CD4-positive, alpha-beta T cell treated with Interleukin-15 for 4 hours (primary cell): ENCODE measurements at regions not wholly inside any gene's neighbourhood (a gene's known extent, or its start where the extent isn't known, plus 50 kb on each side); places are given as distances from the start of the nearest gene placed in this dataset.

Experiments
- DNase-seq: peaks from one replicate; pipeline ENCODE4 v3.0.0-alpha.2; 2020; ENCODE audit warnings: low spot score

GRCh38 chr15:97804950-97805349, 155.6 kb upstream of the ARRDC4 start:
- DNase-seq: no peak

GRCh38 chr15:97806766-97807165, 153.7 kb upstream of the ARRDC4 start:
- no peak for DNase-seq

GRCh38 chr15:97815835-97816234, 144.7 kb upstream of the ARRDC4 start:
- no peak for DNase-seq

GRCh38 chr15:97817276-97817890, 143.1 kb upstream of the ARRDC4 start:
- DNase-seq: no peak

GRCh38 chr15:97836003-97836402, 124.5 kb upstream of the ARRDC4 start:
- DNase-seq: no peak

GRCh38 chr15:97837896-97838295, 122.6 kb upstream of the ARRDC4 start:
- DNase-seq: no peak

GRCh38 chr15:97838606-97839210, 121.8 kb upstream of the ARRDC4 start:
- no peak for DNase-seq

GRCh38 chr15:97840501-97840900, 120.0 kb upstream of the ARRDC4 start:
- DNase-seq: no peak

- DNase-seq: no peak
These were observed 118.9 kb upstream of the ARRDC4 start for GRCh38 chr15:97841558-97841957.

GRCh38 chr15:97849183-97849582, 111.3 kb upstream of the ARRDC4 start:
- DNase-seq: no peak

GRCh38 chr15:97858296-97858695, 102.2 kb upstream of the ARRDC4 start:
- DNase-seq: no peak

GRCh38 chr15:97861529-97862260, 98.8 kb upstream of the ARRDC4 start:
- no peak for DNase-seq

GRCh38 chr15:97866959-97867358, 93.5 kb upstream of the ARRDC4 start:
- DNase-seq: no peak

- DNase-seq: no peak
These were observed 92.6 kb upstream of the ARRDC4 start for GRCh38 chr15:97867870-97868269.

- DNase-seq: no peak
These were observed 91.5 kb upstream of the ARRDC4 start for GRCh38 chr15:97868981-97869380.

- no peak for DNase-seq
These were observed 89.7 kb upstream of the ARRDC4 start for GRCh38 chr15:97870771-97871170.

- no peak for DNase-seq
These were observed 86.4 kb upstream of the ARRDC4 start for GRCh38 chr15:97874139-97874538.

- no peak for DNase-seq
These were observed 85.4 kb upstream of the ARRDC4 start for GRCh38 chr15:97875025-97875512.

GRCh38 chr15:97875513-97876280, 84.8 kb upstream of the ARRDC4 start:
- DNase-seq: no peak

- no peak for DNase-seq
These were observed 84.2 kb upstream of the ARRDC4 start for GRCh38 chr15:97876281-97876675.

GRCh38 chr15:97881346-97881965, 79.0 kb upstream of the ARRDC4 start:
- no peak for DNase-seq

- no peak for DNase-seq
These were observed 75.9 kb upstream of the ARRDC4 start for GRCh38 chr15:97884513-97885131.
